ENCODE measurements at regions not wholly inside any gene's neighbourhood (a gene's known extent, or its start where the extent isn't known, plus 50 kb on each side); places are given as distances from the start of the nearest gene placed in this dataset.

DNA sequence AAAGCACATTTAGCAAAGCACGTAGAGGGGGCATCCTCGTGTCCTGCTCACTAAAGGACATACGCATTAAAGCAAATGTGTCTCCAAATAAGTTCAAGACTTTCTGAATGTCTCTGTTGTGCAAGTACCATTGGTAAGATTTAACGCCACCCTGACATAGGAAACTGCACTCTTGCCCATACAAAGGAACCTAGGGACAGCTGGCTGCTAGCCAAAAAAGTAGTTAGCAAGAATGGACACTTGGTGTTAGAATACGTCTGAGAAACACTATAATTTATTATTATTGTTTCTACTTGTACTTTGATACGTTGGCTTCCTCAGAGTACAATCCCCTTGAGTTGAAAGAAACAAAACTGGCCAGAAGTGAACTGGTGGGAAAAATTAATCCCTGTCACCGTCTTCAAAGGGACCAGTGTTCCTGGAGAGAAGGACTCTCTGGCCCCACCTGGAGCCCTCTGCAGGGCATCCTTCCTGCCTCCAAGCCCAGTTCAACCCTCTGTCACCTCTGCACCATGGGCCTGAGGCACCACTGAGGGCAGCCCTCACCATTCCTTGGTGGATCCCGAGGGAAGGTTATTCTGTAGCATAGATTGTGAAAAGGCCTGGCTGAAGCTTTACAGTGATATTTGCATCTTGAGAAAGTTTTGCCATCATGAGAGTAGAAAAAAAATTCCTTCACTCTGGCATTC is 51.4 kb upstream of the APCDD1 start (continued):
- TF ChIP-seq, protein P1, sequence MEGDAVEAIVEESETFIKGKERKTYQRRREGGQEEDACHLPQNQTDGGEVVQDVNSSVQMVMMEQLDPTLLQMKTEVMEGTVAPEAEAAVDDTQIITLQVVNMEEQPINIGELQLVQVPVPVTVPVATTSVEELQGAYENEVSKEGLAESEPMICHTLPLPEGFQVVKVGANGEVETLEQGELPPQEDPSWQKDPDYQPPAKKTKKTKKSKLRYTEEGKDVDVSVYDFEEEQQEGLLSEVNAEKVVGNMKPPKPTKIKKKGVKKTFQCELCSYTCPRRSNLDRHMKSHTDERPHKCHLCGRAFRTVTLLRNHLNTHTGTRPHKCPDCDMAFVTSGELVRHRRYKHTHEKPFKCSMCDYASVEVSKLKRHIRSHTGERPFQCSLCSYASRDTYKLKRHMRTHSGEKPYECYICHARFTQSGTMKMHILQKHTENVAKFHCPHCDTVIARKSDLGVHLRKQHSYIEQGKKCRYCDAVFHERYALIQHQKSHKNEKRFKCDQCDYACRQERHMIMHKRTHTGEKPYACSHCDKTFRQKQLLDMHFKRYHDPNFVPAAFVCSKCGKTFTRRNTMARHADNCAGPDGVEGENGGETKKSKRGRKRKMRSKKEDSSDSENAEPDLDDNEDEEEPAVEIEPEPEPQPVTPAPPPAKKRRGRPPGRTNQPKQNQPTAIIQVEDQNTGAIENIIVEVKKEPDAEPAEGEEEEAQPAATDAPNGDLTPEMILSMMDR (IDR thresholded peaks at IDR 0.05 in 2 of 3, conservative IDR thresholded peaks at IDR 0.05 in 1 of 3; ENCODE audit: borderline replicate concordance in 1 of 3, insufficient read depth in 1 of 3, low read depth in 2 of 3, low read length in 2 of 3), result no peak
- no peak for TF ChIP-seq SIN3A (IDR thresholded peaks at IDR 0.05; ENCODE audit: low read depth)
- no peak for TF ChIP-seq EZH2 (IDR thresholded peaks at IDR 0.05)
- no peak for TF ChIP-seq EZH2phosphoT487 (IDR thresholded peaks at IDR 0.05; ENCODE audit: borderline replicate concordance)
- TF ChIP-seq POLR2A (IDR thresholded peaks at IDR 0.05; ENCODE audit: borderline replicate concordance, extremely low read depth, insufficient read depth, insufficient read length), result no peak
- TF ChIP-seq YY1 (IDR thresholded peaks at IDR 0.05; ENCODE audit: extremely low read depth, insufficient replicate concordance, low read depth, low read length), result no peak

DNA sequence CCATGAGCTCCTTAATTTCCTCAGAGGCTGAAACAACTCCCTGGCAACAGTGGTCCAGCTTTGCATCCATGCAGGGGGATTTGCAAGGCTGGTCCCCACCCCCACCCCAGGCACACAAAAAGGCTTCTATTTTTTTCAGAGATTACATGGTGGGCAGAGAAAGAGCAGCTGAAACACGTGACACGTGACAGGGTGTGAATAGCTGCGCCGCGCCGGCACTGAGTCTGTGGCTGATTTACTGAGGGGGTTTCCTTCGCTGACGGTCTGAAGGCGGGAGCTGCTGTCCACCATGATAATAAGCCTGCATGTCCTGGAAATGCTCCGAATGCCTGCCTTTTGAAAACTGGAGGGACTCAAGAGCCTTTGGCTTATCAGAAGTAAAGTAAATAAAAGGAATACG is 50.7 kb upstream of the APCDD1 start:
- DNase-seq (ENCODE audit: low read depth, low spot score) (no peak), ATAC-seq (no peak)
- no peaks in the 10 kb centered on the region for H3K36me3 ChIP-seq (ENCODE audit: control insufficient read depth in 1 of 2, insufficient read depth in 2 of 2, low read length in 2 of 2)
- no TSS peak for BruUV-seq (replicated peaks)
- no peaks in the 10 kb centered on the region for H3K9me3 ChIP-seq (ENCODE audit: control insufficient read depth in 1 of 2, insufficient read depth in 1 of 2, low read depth in 1 of 2, low read length in 2 of 2)
- H2AFZ ChIP-seq (ENCODE audit: low read depth, low read length, poor library complexity, severe bottlenecking), result no peak overlapping the region
- H3K9ac ChIP-seq (ENCODE audit: low read length), result no peak overlapping the region
- RAD21 ChIA-PET (ENCODE audit: low non-redundant PET in 1 of 2, low total read pairs in 2 of 2, uncharacterized antibody in 2 of 2, unreplicated experiment in 2 of 2), result no interaction called here
- intact Hi-C loops (cut with micrococcal nuclease), result no loop called here
- peaks cover 55% of the 10 kb centered on the region for H3K27me3 ChIP-seq (ENCODE audit: insufficient read depth, low read length)
- no peaks in the 10 kb centered on the region for H4K20me1 ChIP-seq (ENCODE audit: insufficient read depth)
- no peak overlapping the region for H3K27ac ChIP-seq (ENCODE audit: low read depth, low read length)
- no peaks in the 10 kb centered on the region for H3K9me2 ChIP-seq (ENCODE audit: insufficient read depth)
- no peaks in the 10 kb centered on the region for H3K4me1 ChIP-seq (ENCODE audit: control insufficient read depth in 1 of 2, insufficient read depth in 2 of 2, low read length in 2 of 2)
- H3K4me2 ChIP-seq (ENCODE audit: low read length), result no peak overlapping the region
- H3K4me3 ChIP-seq (replicated peaks in 1 of 2; ENCODE audit: low read depth in 1 of 2, low read length in 2 of 2), result no peak overlapping the region
- TF ChIP-seq JUND (IDR thresholded peaks at IDR 0.05) (no peak), SRF (IDR thresholded peaks at IDR 0.05; ENCODE audit: low read depth) (no peak)
- CTCF ChIA-PET, result no interaction called here
- POLR2A ChIA-PET, result no interaction called here
- H3K79me2 ChIP-seq (ENCODE audit: insufficient read depth, low read length), result no peaks in the 10 kb centered on the region

Data from HCT116 (cell line).